HepG2 (cell line): ENCODE measurements at regions not wholly inside any gene's neighbourhood (a gene's known extent, or its start where the extent isn't known, plus 50 kb on each side); places are given as distances from the start of the nearest gene placed in this dataset.

Experiments
- EHMT2 ChIP-seq: fragments of 200-600 bp; sonication (generic); IDR thresholded peaks from 2 replicates; pipeline ENCODE4 v1.7.0; 2017; ENCODE audit warnings: antibody characterized with exemption, low read depth, low read length, borderline replicate concordance
- HDAC2 ChIP-seq: sonication (generic); formaldehyde crosslinking; IDR thresholded peaks from 2 replicates; pipeline ENCODE4 v1.4.0; 2020; ENCODE audit warnings: missing genetic modification reagents
- IRX3 ChIP-seq: sonication (generic); formaldehyde crosslinking; IDR thresholded peaks from 2 replicates; pipeline ENCODE4 v1.8.1; 2023; ENCODE audit warnings: mild to moderate bottlenecking, low read depth, missing genetic modification reagents, borderline replicate concordance
- MAFF ChIP-seq: IDR thresholded peaks from 2 replicates; pipeline ENCODE4 v1.6.1; 2011; ENCODE audit warnings: low read depth, low read length, improper control_type of control experiment
- NCOA2 ChIP-seq: sonication (generic); formaldehyde crosslinking; IDR thresholded peaks from 2 replicates; pipeline ENCODE4 v1.8.0; 2022; ENCODE audit warnings: inconsistent platforms
- SRY ChIP-seq: sonication (generic); formaldehyde crosslinking; IDR thresholded peaks from 2 replicates; pipeline ENCODE4 v1.8.0; 2022; ENCODE audit warnings: mild to moderate bottlenecking, missing genetic modification reagents
- ZBTB3 ChIP-seq: sonication (generic); formaldehyde crosslinking; IDR thresholded peaks from 2 replicates; pipeline ENCODE4 v1.4.0; 2020; ENCODE audit warnings: low read depth, mild to moderate bottlenecking, moderate library complexity, missing genetic modification reagents, borderline replicate concordance
- ZKSCAN5 ChIP-seq: sonication (generic); formaldehyde crosslinking; IDR thresholded peaks from 2 replicates; pipeline ENCODE4 v1.5.1; 2020; ENCODE audit warnings: mild to moderate bottlenecking, missing genetic modification reagents
- ZNF598 ChIP-seq: sonication (generic); formaldehyde crosslinking; IDR thresholded peaks from 2 replicates; pipeline ENCODE4 v1.5.1; 2020; ENCODE audit warnings: mild to moderate bottlenecking, missing genetic modification reagents, borderline replicate concordance
- ZNF644 ChIP-seq: IDR thresholded peaks from 2 replicates; pipeline ENCODE4 v1.6.1; 2016; ENCODE audit warnings: low read depth
- TF ChIP-seq, protein P1 (sequence below): sonication (generic); formaldehyde crosslinking; IDR thresholded peaks from 2 replicates; pipeline ENCODE4 v1.4.0; 2020; ENCODE audit warnings: low read depth, missing genetic modification reagents
- TF ChIP-seq, protein P2 (sequence below): IDR thresholded peaks from 2 replicates; pipeline ENCODE4 v1.6.1; 2016; ENCODE audit warnings: low read depth, missing genetic modification reagents, missing compliant biosample characterization
- TF ChIP-seq, protein P3 (sequence below): sonication (generic); formaldehyde crosslinking; IDR thresholded peaks from 2 replicates; pipeline ENCODE4 v1.5.0; 2020; ENCODE audit warnings: missing genetic modification reagents
- TF ChIP-seq, protein P4 (sequence below): sonication (generic); formaldehyde crosslinking; IDR thresholded peaks from 2 replicates; pipeline ENCODE4 v1.4.0; 2020; ENCODE audit warnings: low read depth, mild to moderate bottlenecking, missing genetic modification reagents
- TF ChIP-seq, protein P5 (sequence below): sonication (generic); formaldehyde crosslinking; IDR thresholded peaks from 2 replicates; pipeline ENCODE4 v1.5.0; 2020; ENCODE audit warnings: mild to moderate bottlenecking, missing genetic modification reagents

DNA sequence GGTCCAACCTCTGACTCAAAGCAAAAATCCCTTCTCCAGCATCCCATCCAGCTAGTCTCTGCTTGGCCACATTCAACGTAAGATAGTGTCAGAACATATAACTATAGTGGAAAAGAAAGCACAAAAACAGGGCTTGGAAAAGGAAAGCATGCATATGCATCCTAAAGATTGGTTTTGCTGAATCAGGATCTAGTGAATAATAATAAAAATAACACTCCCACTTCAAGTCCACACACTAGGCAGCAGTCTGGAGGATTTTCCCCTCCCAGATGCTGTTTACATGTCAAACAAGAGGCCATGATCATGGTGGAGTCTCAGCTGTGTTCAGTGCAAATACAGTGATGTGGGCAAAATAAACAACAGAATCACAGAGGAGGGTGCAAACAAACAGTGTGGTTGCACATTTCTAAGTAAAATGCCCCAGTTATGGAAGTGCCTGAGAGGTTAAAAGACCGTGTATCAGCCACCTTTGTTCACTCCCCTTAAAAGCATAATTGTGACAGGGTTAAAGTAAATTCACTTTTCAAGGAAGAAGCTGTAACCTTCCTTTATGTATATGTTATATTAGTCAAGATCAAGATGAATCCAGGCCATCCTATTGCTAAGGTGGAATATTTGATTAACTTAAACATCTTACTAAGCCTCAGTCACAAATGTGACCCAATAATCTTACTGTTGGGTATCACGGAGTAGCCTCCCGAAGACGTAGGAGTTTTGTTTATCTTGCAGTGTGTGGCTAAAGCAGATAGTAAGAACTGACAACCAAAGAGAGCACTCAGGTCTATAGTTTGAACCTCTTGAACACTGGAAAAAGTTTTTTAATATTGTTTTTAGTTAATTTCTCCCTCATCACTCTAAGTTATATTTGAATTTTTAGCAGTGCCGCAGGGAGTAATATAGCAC, 424.5 kb downstream of the SOX2 start (continued):
- TF ChIP-seq, protein P1, sequence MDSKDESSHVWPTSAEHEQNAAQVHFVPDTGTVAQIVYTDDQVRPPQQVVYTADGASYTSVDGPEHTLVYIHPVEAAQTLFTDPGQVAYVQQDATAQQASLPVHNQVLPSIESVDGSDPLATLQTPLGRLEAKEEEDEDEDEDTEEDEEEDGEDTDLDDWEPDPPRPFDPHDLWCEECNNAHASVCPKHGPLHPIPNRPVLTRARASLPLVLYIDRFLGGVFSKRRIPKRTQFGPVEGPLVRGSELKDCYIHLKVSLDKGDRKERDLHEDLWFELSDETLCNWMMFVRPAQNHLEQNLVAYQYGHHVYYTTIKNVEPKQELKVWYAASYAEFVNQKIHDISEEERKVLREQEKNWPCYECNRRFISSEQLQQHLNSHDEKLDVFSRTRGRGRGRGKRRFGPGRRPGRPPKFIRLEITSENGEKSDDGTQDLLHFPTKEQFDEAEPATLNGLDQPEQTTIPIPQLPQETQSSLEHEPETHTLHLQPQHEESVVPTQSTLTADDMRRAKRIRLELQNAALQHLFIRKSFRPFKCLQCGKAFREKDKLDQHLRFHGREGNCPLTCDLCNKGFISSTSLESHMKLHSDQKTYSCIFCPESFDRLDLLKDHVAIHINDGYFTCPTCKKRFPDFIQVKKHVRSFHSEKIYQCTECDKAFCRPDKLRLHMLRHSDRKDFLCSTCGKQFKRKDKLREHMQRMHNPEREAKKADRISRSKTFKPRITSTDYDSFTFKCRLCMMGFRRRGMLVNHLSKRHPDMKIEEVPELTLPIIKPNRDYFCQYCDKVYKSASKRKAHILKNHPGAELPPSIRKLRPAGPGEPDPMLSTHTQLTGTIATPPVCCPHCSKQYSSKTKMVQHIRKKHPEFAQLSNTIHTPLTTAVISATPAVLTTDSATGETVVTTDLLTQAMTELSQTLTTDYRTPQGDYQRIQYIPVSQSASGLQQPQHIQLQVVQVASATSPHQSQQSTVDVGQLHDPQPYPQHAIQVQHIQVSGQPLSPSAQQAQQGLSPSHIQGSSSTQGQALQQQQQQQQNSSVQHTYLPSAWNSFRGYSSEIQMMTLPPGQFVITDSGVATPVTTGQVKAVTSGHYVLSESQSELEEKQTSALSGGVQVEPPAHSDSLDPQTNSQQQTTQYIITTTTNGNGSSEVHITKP (CRISPR knock-in tag) = no peak
- TF ChIP-seq, protein P2, sequence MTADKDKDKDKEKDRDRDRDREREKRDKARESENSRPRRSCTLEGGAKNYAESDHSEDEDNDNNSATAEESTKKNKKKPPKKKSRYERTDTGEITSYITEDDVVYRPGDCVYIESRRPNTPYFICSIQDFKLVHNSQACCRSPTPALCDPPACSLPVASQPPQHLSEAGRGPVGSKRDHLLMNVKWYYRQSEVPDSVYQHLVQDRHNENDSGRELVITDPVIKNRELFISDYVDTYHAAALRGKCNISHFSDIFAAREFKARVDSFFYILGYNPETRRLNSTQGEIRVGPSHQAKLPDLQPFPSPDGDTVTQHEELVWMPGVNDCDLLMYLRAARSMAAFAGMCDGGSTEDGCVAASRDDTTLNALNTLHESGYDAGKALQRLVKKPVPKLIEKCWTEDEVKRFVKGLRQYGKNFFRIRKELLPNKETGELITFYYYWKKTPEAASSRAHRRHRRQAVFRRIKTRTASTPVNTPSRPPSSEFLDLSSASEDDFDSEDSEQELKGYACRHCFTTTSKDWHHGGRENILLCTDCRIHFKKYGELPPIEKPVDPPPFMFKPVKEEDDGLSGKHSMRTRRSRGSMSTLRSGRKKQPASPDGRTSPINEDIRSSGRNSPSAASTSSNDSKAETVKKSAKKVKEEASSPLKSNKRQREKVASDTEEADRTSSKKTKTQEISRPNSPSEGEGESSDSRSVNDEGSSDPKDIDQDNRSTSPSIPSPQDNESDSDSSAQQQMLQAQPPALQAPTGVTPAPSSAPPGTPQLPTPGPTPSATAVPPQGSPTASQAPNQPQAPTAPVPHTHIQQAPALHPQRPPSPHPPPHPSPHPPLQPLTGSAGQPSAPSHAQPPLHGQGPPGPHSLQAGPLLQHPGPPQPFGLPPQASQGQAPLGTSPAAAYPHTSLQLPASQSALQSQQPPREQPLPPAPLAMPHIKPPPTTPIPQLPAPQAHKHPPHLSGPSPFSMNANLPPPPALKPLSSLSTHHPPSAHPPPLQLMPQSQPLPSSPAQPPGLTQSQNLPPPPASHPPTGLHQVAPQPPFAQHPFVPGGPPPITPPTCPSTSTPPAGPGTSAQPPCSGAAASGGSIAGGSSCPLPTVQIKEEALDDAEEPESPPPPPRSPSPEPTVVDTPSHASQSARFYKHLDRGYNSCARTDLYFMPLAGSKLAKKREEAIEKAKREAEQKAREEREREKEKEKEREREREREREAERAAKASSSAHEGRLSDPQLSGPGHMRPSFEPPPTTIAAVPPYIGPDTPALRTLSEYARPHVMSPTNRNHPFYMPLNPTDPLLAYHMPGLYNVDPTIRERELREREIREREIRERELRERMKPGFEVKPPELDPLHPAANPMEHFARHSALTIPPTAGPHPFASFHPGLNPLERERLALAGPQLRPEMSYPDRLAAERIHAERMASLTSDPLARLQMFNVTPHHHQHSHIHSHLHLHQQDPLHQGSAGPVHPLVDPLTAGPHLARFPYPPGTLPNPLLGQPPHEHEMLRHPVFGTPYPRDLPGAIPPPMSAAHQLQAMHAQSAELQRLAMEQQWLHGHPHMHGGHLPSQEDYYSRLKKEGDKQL (CRISPR knock-in tag) = peak; percentile 53
- TF ChIP-seq ZNF644 (0 out of 2 replicates have a peak, but pooled peaks have one; percentile 62), IRX3 (CRISPR knock-in tag) (no peak), ZNF598 (CRISPR knock-in tag) (no peak), SRY (CRISPR knock-in tag) (no peak), ZBTB3 (CRISPR knock-in tag) (no peak), MAFF (peak; percentile 68), ZKSCAN5 (CRISPR knock-in tag) (no peak), HDAC2 (peak; percentile 37; the same call in 1 of the 2 replicates), NCOA2 (CRISPR knock-in tag) (peak; percentile 70; the same call in 1 of the 2 replicates), EHMT2 (no peak)
- TF ChIP-seq, protein P3, sequence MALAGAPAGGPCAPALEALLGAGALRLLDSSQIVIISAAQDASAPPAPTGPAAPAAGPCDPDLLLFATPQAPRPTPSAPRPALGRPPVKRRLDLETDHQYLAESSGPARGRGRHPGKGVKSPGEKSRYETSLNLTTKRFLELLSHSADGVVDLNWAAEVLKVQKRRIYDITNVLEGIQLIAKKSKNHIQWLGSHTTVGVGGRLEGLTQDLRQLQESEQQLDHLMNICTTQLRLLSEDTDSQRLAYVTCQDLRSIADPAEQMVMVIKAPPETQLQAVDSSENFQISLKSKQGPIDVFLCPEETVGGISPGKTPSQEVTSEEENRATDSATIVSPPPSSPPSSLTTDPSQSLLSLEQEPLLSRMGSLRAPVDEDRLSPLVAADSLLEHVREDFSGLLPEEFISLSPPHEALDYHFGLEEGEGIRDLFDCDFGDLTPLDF (CRISPR knock-in tag) = no peak
- TF ChIP-seq, protein P4, sequence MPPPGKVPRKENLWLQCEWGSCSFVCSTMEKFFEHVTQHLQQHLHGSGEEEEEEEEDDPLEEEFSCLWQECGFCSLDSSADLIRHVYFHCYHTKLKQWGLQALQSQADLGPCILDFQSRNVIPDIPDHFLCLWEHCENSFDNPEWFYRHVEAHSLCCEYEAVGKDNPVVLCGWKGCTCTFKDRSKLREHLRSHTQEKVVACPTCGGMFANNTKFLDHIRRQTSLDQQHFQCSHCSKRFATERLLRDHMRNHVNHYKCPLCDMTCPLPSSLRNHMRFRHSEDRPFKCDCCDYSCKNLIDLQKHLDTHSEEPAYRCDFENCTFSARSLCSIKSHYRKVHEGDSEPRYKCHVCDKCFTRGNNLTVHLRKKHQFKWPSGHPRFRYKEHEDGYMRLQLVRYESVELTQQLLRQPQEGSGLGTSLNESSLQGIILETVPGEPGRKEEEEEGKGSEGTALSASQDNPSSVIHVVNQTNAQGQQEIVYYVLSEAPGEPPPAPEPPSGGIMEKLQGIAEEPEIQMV (CRISPR knock-in tag) = no peak
- TF ChIP-seq, protein P5, sequence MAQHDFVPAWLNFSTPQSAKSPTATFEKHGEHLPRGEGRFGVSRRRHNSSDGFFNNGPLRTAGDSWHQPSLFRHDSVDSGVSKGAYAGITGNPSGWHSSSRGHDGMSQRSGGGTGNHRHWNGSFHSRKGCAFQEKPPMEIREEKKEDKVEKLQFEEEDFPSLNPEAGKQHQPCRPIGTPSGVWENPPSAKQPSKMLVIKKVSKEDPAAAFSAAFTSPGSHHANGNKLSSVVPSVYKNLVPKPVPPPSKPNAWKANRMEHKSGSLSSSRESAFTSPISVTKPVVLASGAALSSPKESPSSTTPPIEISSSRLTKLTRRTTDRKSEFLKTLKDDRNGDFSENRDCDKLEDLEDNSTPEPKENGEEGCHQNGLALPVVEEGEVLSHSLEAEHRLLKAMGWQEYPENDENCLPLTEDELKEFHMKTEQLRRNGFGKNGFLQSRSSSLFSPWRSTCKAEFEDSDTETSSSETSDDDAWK = no peak
